Neural cell (in vitro differentiated cells): ENCODE measurements at regions not wholly inside any gene's neighbourhood (a gene's known extent, or its start where the extent isn't known, plus 50 kb on each side); places are given as distances from the start of the nearest gene placed in this dataset.

Source experiments
- H2AFZ ChIP-seq: fragments of 200-600, 300-800 bp; sonication (generic), shearing (Covaris generic); 2 replicates; pipeline ENCODE4 v1.6.0; 2014; ENCODE audit warnings: low read depth, mild to moderate bottlenecking, antibody characterized with exemption, low read length, moderate library complexity
- H3F3A ChIP-seq: fragments of 200-600 bp; shearing (Covaris generic); 2 replicates; pipeline ENCODE4 v1.6.1; 2016; ENCODE audit warnings: mild to moderate bottlenecking, moderate library complexity, mixed read lengths, antibody characterized with exemption, low read length; ENCODE audit not compliant: insufficient read depth, poor library complexity, severe bottlenecking
- H3K27ac ChIP-seq: fragments of 200-600, 300-800 bp; sonication (generic), shearing (Covaris generic); 2 replicates; pipeline ENCODE4 v1.5.1; 2014; ENCODE audit warnings: mild to moderate bottlenecking, low read length, moderate library complexity
- H3K27me3 ChIP-seq: fragments of 300-800, 200-600 bp; sonication (generic), shearing (Covaris generic); 2 replicates; pipeline ENCODE4 v1.6.0; 2014; ENCODE audit warnings: mild to moderate bottlenecking, low read depth, low read length, moderate library complexity; ENCODE audit not compliant: insufficient read depth
- H3K36me3 ChIP-seq: fragments of 300-800, 200-600 bp; sonication (generic), shearing (Covaris generic); 2 replicates; pipeline ENCODE4 v1.5.1; 2014; ENCODE audit warnings: mild to moderate bottlenecking, antibody characterized with exemption, low read length, moderate library complexity; ENCODE audit not compliant: insufficient read depth
- H3K4me2 ChIP-seq: fragments of 300-800, 200-600 bp; sonication (generic), shearing (Covaris generic); 2 replicates; pipeline ENCODE4 v1.6.0; 2014; ENCODE audit warnings: mild to moderate bottlenecking, low read length
- H3K4me3 ChIP-seq: fragments of 300-800, 200-600 bp; sonication (generic), shearing (Covaris generic); 2 replicates; pipeline ENCODE4 v1.5.1; 2014; ENCODE audit warnings: mild to moderate bottlenecking, low read length, moderate library complexity
- H3K79me2 ChIP-seq: fragments of 200-600 bp; shearing (Covaris generic); replicated peaks from 2 replicates; pipeline ENCODE4 v1.6.0; 2014; ENCODE audit warnings: mild to moderate bottlenecking, low read length, moderate library complexity; ENCODE audit not compliant: insufficient read depth
- H3K9ac ChIP-seq: fragments of 300-800, 200-600 bp; sonication (generic), shearing (Covaris generic); 2 replicates; pipeline ENCODE4 v1.6.1; 2016; ENCODE audit warnings: mild to moderate bottlenecking, low read length, mixed read lengths
- H3K9me2 ChIP-seq: fragments of 200-600 bp; shearing (Covaris generic); 2 replicates; pipeline ENCODE4 v1.6.1; 2016; ENCODE audit warnings: mild to moderate bottlenecking, low read length, mixed read lengths; ENCODE audit not compliant: insufficient read depth
- H3K9me3 ChIP-seq: fragments of 200-600, 300-800 bp; sonication (generic), shearing (Covaris generic); 2 replicates; pipeline ENCODE4 v1.6.1; 2016; ENCODE audit warnings: mild to moderate bottlenecking, mixed run types, low read length, moderate library complexity, mixed read lengths
- H4K20me1 ChIP-seq: fragments of 200-600 bp; shearing (Covaris generic); 2 replicates; pipeline ENCODE4 v1.6.1; 2016; ENCODE audit warnings: mild to moderate bottlenecking, mixed run types; ENCODE audit not compliant: insufficient read depth
- CTCF ChIP-seq: fragments of 450-650 bp; IDR thresholded peaks from 2 replicates; pipeline ENCODE4 v1.5.1; 2014; ENCODE audit warnings: antibody characterized with exemption, mild to moderate bottlenecking, moderate library complexity; ENCODE audit not compliant: poor library complexity, severe bottlenecking
- EP300 ChIP-seq: fragments of 450-650 bp; conservative IDR thresholded peaks from 2 replicates; pipeline ENCODE4 v1.6.1; 2014; ENCODE audit warnings: antibody characterized with exemption, mild to moderate bottlenecking, moderate library complexity; ENCODE audit not compliant: poor library complexity, severe bottlenecking
- EZH2 ChIP-seq: fragments of 200-600, 300-800 bp; shearing (Covaris generic), sonication (generic); IDR thresholded peaks from 2 replicates; pipeline ENCODE4 v1.6.1; 2014; ENCODE audit warnings: antibody characterized with exemption, low read length, borderline replicate concordance, mild to moderate bottlenecking; ENCODE audit not compliant: insufficient read depth, poor library complexity, severe bottlenecking
- MXI1 ChIP-seq: fragments of 450-650 bp; conservative IDR thresholded peaks from 2 replicates; pipeline ENCODE4 v1.6.1; 2014; ENCODE audit warnings: antibody characterized with exemption, mild to moderate bottlenecking; ENCODE audit not compliant: poor library complexity, severe bottlenecking
- REST ChIP-seq: IDR thresholded peaks from 2 replicates; pipeline ENCODE4 v1.6.1; 2012; ENCODE audit warnings: borderline replicate concordance

GRCh38 chr13:80040981-80041317 is 300.0 kb downstream of the SPRY2 start:
- Histone ChIP-seq H3K27ac (no peak overlapping the region), H3K27me3 (no peaks in the 10 kb centered on the region), H3K4me3 (no peak overlapping the region), H3K9ac (no peak overlapping the region), H3F3A (no peaks in the 10 kb centered on the region), H3K4me2 (no peak overlapping the region), H3K79me2 (no peaks in the 10 kb centered on the region), H3K36me3 (no peaks in the 10 kb centered on the region), H2AFZ (no peak overlapping the region), H3K9me3 (no peaks in the 10 kb centered on the region), H4K20me1 (no peaks in the 10 kb centered on the region), H3K9me2 (no peaks in the 10 kb centered on the region)
- TF ChIP-seq EZH2 = no peak
- no peak for TF ChIP-seq EP300
- no peak for TF ChIP-seq REST
- no peak for TF ChIP-seq CTCF
- no peak for TF ChIP-seq MXI1

- Histone ChIP-seq H2AFZ (no peak overlapping the region), H3K4me2 (no peak overlapping the region), H4K20me1 (no peaks in the 10 kb centered on the region), H3K9ac (no peak overlapping the region), H3K9me2 (no peaks in the 10 kb centered on the region), H3F3A (no peaks in the 10 kb centered on the region), H3K36me3 (no peaks in the 10 kb centered on the region), H3K79me2 (no peaks in the 10 kb centered on the region), H3K27me3 (no peaks in the 10 kb centered on the region), H3K4me3 (no peak overlapping the region), H3K27ac (no peak overlapping the region), H3K9me3 (no peaks in the 10 kb centered on the region)
- TF ChIP-seq EZH2 = no peak
- no peak for TF ChIP-seq CTCF
These were observed 300.5 kb downstream of the SPRY2 start for GRCh38 chr13:80040196-80040980.
